ENCODE measurements at regions not wholly inside any gene's neighbourhood (a gene's known extent, or its start where the extent isn't known, plus 50 kb on each side); places are given as distances from the start of the nearest gene placed in this dataset.

DNA sequence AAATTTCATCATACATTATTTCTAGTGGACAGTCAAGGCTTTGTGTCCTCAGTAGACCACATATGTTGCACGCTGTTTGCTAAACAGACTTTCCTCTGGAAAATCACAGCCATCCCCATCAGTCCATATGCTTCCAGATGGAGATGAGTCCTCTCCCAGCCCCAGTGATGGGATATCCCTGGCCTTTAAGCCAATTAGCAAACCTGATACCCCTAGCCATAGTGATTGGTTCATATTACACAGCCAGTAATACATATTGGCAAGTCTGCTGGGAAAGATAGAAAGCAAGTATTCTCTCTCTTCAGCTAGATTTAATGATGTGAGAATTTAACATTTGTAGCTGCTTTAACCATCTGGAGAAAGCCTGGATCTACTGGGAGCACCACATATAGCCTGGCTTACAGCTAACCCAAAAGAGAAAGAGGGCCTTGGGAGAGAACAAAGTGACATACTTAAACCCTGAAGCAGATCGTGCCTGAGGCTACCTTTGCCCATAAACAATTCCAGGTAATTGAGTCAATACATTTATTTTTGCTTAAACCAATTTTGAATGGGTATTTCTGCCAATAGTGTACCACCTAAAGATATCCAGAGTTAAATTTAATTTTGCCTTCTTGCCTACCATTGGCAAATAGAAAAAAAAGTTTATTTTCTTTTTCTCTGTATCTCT is 103.5 kb upstream of the HIVEP1 start:
- TF ChIP-seq, protein P1, sequence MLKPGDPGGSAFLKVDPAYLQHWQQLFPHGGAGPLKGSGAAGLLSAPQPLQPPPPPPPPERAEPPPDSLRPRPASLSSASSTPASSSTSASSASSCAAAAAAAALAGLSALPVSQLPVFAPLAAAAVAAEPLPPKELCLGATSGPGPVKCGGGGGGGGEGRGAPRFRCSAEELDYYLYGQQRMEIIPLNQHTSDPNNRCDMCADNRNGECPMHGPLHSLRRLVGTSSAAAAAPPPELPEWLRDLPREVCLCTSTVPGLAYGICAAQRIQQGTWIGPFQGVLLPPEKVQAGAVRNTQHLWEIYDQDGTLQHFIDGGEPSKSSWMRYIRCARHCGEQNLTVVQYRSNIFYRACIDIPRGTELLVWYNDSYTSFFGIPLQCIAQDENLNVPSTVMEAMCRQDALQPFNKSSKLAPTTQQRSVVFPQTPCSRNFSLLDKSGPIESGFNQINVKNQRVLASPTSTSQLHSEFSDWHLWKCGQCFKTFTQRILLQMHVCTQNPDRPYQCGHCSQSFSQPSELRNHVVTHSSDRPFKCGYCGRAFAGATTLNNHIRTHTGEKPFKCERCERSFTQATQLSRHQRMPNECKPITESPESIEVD (tag by site-specific recombination; IDR thresholded peaks at IDR 0.05), result no peak
- TF ChIP-seq, protein P2, sequence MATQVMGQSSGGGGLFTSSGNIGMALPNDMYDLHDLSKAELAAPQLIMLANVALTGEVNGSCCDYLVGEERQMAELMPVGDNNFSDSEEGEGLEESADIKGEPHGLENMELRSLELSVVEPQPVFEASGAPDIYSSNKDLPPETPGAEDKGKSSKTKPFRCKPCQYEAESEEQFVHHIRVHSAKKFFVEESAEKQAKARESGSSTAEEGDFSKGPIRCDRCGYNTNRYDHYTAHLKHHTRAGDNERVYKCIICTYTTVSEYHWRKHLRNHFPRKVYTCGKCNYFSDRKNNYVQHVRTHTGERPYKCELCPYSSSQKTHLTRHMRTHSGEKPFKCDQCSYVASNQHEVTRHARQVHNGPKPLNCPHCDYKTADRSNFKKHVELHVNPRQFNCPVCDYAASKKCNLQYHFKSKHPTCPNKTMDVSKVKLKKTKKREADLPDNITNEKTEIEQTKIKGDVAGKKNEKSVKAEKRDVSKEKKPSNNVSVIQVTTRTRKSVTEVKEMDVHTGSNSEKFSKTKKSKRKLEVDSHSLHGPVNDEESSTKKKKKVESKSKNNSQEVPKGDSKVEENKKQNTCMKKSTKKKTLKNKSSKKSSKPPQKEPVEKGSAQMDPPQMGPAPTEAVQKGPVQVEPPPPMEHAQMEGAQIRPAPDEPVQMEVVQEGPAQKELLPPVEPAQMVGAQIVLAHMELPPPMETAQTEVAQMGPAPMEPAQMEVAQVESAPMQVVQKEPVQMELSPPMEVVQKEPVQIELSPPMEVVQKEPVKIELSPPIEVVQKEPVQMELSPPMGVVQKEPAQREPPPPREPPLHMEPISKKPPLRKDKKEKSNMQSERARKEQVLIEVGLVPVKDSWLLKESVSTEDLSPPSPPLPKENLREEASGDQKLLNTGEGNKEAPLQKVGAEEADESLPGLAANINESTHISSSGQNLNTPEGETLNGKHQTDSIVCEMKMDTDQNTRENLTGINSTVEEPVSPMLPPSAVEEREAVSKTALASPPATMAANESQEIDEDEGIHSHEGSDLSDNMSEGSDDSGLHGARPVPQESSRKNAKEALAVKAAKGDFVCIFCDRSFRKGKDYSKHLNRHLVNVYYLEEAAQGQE (tag by site-specific recombination; IDR thresholded peaks at IDR 0.05), result no peak
- TF ChIP-seq, protein P3, sequence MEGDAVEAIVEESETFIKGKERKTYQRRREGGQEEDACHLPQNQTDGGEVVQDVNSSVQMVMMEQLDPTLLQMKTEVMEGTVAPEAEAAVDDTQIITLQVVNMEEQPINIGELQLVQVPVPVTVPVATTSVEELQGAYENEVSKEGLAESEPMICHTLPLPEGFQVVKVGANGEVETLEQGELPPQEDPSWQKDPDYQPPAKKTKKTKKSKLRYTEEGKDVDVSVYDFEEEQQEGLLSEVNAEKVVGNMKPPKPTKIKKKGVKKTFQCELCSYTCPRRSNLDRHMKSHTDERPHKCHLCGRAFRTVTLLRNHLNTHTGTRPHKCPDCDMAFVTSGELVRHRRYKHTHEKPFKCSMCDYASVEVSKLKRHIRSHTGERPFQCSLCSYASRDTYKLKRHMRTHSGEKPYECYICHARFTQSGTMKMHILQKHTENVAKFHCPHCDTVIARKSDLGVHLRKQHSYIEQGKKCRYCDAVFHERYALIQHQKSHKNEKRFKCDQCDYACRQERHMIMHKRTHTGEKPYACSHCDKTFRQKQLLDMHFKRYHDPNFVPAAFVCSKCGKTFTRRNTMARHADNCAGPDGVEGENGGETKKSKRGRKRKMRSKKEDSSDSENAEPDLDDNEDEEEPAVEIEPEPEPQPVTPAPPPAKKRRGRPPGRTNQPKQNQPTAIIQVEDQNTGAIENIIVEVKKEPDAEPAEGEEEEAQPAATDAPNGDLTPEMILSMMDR (tag by site-specific recombination; IDR thresholded peaks at IDR 0.05), result no peak
- no peak for TF ChIP-seq ZNF658 (tag by site-specific recombination; IDR thresholded peaks at IDR 0.05)
- no peak for TF ChIP-seq ZNF701 (tag by site-specific recombination; IDR thresholded peaks at IDR 0.05)
- TF ChIP-seq ZNF423 (tag by site-specific recombination; IDR thresholded peaks at IDR 0.05), result no peak
- TF ChIP-seq, protein P4, sequence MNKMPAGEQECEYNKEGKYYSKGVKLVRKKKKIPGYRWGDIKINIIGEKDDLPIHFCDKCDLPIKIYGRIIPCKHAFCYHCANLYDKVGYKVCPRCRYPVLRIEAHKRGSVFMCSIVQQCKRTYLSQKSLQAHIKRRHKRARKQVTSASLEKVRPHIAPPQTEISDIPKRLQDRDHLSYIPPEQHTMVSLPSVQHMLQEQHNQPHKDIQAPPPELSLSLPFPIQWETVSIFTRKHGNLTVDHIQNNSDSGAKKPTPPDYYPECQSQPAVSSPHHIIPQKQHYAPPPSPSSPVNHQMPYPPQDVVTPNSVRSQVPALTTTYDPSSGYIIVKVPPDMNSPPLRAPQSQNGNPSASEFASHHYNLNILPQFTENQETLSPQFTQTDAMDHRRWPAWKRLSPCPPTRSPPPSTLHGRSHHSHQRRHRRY (tag by site-specific recombination; IDR thresholded peaks at IDR 0.05), result no peak
- no peak for TF ChIP-seq ZNF24 (tag by site-specific recombination; IDR thresholded peaks at IDR 0.05)
- no peak for TF ChIP-seq ZNF23 (tag by site-specific recombination; IDR thresholded peaks at IDR 0.05; ENCODE audit: borderline replicate concordance)
- TF ChIP-seq, protein P5, sequence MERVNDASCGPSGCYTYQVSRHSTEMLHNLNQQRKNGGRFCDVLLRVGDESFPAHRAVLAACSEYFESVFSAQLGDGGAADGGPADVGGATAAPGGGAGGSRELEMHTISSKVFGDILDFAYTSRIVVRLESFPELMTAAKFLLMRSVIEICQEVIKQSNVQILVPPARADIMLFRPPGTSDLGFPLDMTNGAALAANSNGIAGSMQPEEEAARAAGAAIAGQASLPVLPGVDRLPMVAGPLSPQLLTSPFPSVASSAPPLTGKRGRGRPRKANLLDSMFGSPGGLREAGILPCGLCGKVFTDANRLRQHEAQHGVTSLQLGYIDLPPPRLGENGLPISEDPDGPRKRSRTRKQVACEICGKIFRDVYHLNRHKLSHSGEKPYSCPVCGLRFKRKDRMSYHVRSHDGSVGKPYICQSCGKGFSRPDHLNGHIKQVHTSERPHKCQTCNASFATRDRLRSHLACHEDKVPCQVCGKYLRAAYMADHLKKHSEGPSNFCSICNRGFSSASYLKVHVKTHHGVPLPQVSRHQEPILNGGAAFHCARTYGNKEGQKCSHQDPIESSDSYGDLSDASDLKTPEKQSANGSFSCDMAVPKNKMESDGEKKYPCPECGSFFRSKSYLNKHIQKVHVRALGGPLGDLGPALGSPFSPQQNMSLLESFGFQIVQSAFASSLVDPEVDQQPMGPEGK (tag by site-specific recombination; IDR thresholded peaks at IDR 0.05), result no peak
- TF ChIP-seq ZNF792 (tag by site-specific recombination; IDR thresholded peaks at IDR 0.05), result no peak
- TF ChIP-seq GLI4 (tag by site-specific recombination; IDR thresholded peaks at IDR 0.05), result no peak
- no peak for TF ChIP-seq ZNF549 (tag by site-specific recombination; IDR thresholded peaks at IDR 0.05)
- TF ChIP-seq, protein P6, sequence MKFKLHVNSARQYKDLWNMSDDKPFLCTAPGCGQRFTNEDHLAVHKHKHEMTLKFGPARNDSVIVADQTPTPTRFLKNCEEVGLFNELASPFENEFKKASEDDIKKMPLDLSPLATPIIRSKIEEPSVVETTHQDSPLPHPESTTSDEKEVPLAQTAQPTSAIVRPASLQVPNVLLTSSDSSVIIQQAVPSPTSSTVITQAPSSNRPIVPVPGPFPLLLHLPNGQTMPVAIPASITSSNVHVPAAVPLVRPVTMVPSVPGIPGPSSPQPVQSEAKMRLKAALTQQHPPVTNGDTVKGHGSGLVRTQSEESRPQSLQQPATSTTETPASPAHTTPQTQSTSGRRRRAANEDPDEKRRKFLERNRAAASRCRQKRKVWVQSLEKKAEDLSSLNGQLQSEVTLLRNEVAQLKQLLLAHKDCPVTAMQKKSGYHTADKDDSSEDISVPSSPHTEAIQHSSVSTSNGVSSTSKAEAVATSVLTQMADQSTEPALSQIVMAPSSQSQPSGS (tag by site-specific recombination; IDR thresholded peaks at IDR 0.05; ENCODE audit: low read depth), result no peak
